GM18907 (cell line): ENCODE measurements at regions not wholly inside any gene's neighbourhood (a gene's known extent, or its start where the extent isn't known, plus 50 kb on each side); places are given as distances from the start of the nearest gene placed in this dataset.

Experiments used
- ATAC-seq: cut with Tn5 transposase; IDR thresholded peaks from one replicate; pipeline ENCODE4 v1.9.1; 2021; ENCODE audit warnings: mild to moderate bottlenecking, moderate library complexity; ENCODE audit not compliant: unreplicated experiment

GRCh38 chr14:54125109-54125508 is 168.5 kb upstream of the BMP4 start:
- ATAC-seq: no peak

GRCh38 chr14:54126947-54127346 is 170.3 kb upstream of the BMP4 start:
- ATAC-seq: no peak

- ATAC-seq: no peak
Observed at GRCh38 chr14:54127526-54127925, 170.9 kb upstream of the BMP4 start.

GRCh38 chr14:54129850-54130640 is 173.4 kb upstream of the BMP4 start:
- ATAC-seq: no peak

- no peak for ATAC-seq
Observed at GRCh38 chr14:54132496-54132895, 175.9 kb upstream of the BMP4 start.

- ATAC-seq: no peak
Observed at GRCh38 chr14:54133896-54134295, 177.3 kb upstream of the BMP4 start.

- no peak for ATAC-seq
Observed at GRCh38 chr14:54135804-54136280, 179.2 kb upstream of the BMP4 start.

- no peak for ATAC-seq
Observed at GRCh38 chr14:54136894-54137613, 180.4 kb upstream of the BMP4 start.

GRCh38 chr14:54137614-54137961 is 181.0 kb upstream of the BMP4 start:
- no peak for ATAC-seq

- ATAC-seq: no peak
Observed at GRCh38 chr14:54138024-54138353, 181.4 kb upstream of the BMP4 start.

GRCh38 chr14:54138354-54139038 is 181.9 kb upstream of the BMP4 start:
- no peak for ATAC-seq

- no peak for ATAC-seq
Observed at GRCh38 chr14:54140551-54140950, 183.9 kb upstream of the BMP4 start.

GRCh38 chr14:54146601-54147000 is 190.0 kb upstream of the BMP4 start:
- no peak for ATAC-seq

GRCh38 chr14:54147282-54147681 is 190.7 kb upstream of the BMP4 start:
- no peak for ATAC-seq

GRCh38 chr14:54147758-54148157 is 191.1 kb upstream of the BMP4 start:
- ATAC-seq: no peak

GRCh38 chr14:54148251-54148650 is 191.6 kb upstream of the BMP4 start:
- ATAC-seq: no peak

GRCh38 chr14:54152351-54152750 is 195.7 kb upstream of the BMP4 start:
- ATAC-seq: no peak

- ATAC-seq: no peak
Observed at GRCh38 chr14:54166049-54166950, 209.7 kb upstream of the BMP4 start.

GRCh38 chr14:54168489-54168888 is 211.9 kb upstream of the BMP4 start:
- no peak for ATAC-seq

GRCh38 chr14:54169254-54169924 is 212.8 kb upstream of the BMP4 start:
- no peak for ATAC-seq
